ENCODE measurements at regions not wholly inside any gene's neighbourhood (a gene's known extent, or its start where the extent isn't known, plus 50 kb on each side); places are given as distances from the start of the nearest gene placed in this dataset.
"Not testable (repeated sequence)": the region's sequence is repeated elsewhere in the genome, so short reads cannot be mapped to it uniquely, and the experiment has no call there.

GRCh38 chr2:16238001-16238761, 297.8 kb downstream of the MYCN start:
- no peak overlapping the region for H3K27ac Mint-ChIP-seq
- H3K9me3 Mint-ChIP-seq = peaks cover 4 to 10% (median 9%) of the 10 kb centered on the region in 5 donors
- no peak for DNase-seq
- no peaks in the 10 kb centered on the region for H3K36me3 Mint-ChIP-seq
- no peak overlapping the region for H3K27ac ChIP-seq (ENCODE audit: low read depth, low read length)
- H3K4me3 ChIP-seq (ENCODE audit: low read length) = no peak overlapping the region
- H3K36me3 ChIP-seq (ENCODE audit: insufficient read depth, low read length) = no peaks in the 10 kb centered on the region
- CTCF ChIA-PET = no interaction called here
- H3K27me3 ChIP-seq (ENCODE audit: insufficient read depth, low read length, poor library complexity, severe bottlenecking) = no peaks in the 10 kb centered on the region
- peaks cover 0 to 3% of the 10 kb centered on the region in 2 donors for H3K27me3 Mint-ChIP-seq
- POLR2A ChIA-PET = no interaction called here
- H3K4me1 Mint-ChIP-seq = no peaks in the 10 kb centered on the region
- no peaks in the 10 kb centered on the region for H3K4me1 ChIP-seq (ENCODE audit: insufficient read depth, low read length)
- H3K9me3 ChIP-seq (ENCODE audit: low read length) = no peaks in the 10 kb centered on the region
- H3K4me3 Mint-ChIP-seq = no peak overlapping the region

- Histone ChIP-seq H3K27ac (ENCODE audit: low read depth, low read length) (no peak overlapping the region), H3K4me3 (ENCODE audit: low read length) (no peak overlapping the region), H3K4me1 (ENCODE audit: insufficient read depth, low read length) (no peaks in the 10 kb centered on the region), H3K9me3 (ENCODE audit: low read length) (no peaks in the 10 kb centered on the region), H3K27me3 (ENCODE audit: insufficient read depth, low read length, poor library complexity, severe bottlenecking) (no peaks in the 10 kb centered on the region), H3K36me3 (ENCODE audit: insufficient read depth, low read length) (no peaks in the 10 kb centered on the region)
- Mint-ChIP-seq H3K4me3 (no peak overlapping the region), H3K9me3 (peaks cover 4 to 10% (median 9%) of the 10 kb centered on the region in 5 donors), H3K36me3 (no peaks in the 10 kb centered on the region), H3K4me1 (no peaks in the 10 kb centered on the region), H3K27me3 (peaks cover 0 to 3% of the 10 kb centered on the region in 2 donors), H3K27ac (no peak overlapping the region)
- ChIA-PET POLR2A (no interaction called here), CTCF (no interaction called here)
- no peak for DNase-seq
Measured at GRCh38 chr2:16235747-16236146, 295.4 kb downstream of the MYCN start.

GRCh38 chr2:16235291-16235690, 294.9 kb downstream of the MYCN start:
- not testable (repeated sequence) for H3K4me1 Mint-ChIP-seq; H3K27me3 ChIP-seq (ENCODE audit: insufficient read depth, low read length, poor library complexity, severe bottlenecking); H3K36me3 Mint-ChIP-seq

GRCh38 chr2:16228951-16229350, 288.6 kb downstream of the MYCN start:
- H3K4me1 ChIP-seq (ENCODE audit: insufficient read depth, low read length) = no peaks in the 10 kb centered on the region
- H3K27ac ChIP-seq (ENCODE audit: low read depth, low read length) = no peak overlapping the region
- H3K27me3 ChIP-seq (ENCODE audit: insufficient read depth, low read length, poor library complexity, severe bottlenecking) = no peaks in the 10 kb centered on the region
- H3K9me3 ChIP-seq (ENCODE audit: low read length) = no peaks in the 10 kb centered on the region
- Mint-ChIP-seq H3K4me3 (no peak overlapping the region), H3K4me1 (no peaks in the 10 kb centered on the region), H3K36me3 (no peaks in the 10 kb centered on the region), H3K27me3 (no peaks in the 10 kb centered on the region), H3K27ac (no peak overlapping the region), H3K9me3 (peaks cover 0 to 4% (median 0%) of the 10 kb centered on the region in 5 donors)
- no peak overlapping the region for H3K4me3 ChIP-seq (ENCODE audit: low read length)
- no peak for DNase-seq
- POLR2A ChIA-PET = no interaction called here
- CTCF ChIA-PET = no interaction called here
- H3K36me3 ChIP-seq (ENCODE audit: insufficient read depth, low read length) = no peaks in the 10 kb centered on the region

More at GRCh38 chr2:16235291-16235690, 294.9 kb downstream of the MYCN start:
- H3K4me3 ChIP-seq (ENCODE audit: low read length); H3K36me3 ChIP-seq (ENCODE audit: insufficient read depth, low read length); H3K4me1 ChIP-seq (ENCODE audit: insufficient read depth, low read length); H3K9me3 ChIP-seq (ENCODE audit: low read length); CTCF ChIA-PET; H3K27ac Mint-ChIP-seq; DNase-seq; H3K27ac ChIP-seq (ENCODE audit: low read depth, low read length); H3K27me3 Mint-ChIP-seq; POLR2A ChIA-PET; H3K4me3 Mint-ChIP-seq: not testable (repeated sequence)
- peaks cover 4 to 10% (median 9%) of the 10 kb centered on the region in 5 donors for H3K9me3 Mint-ChIP-seq

GRCh38 chr2:16228471-16228870, 288.1 kb downstream of the MYCN start:
- H3K27me3 ChIP-seq (ENCODE audit: insufficient read depth, low read length, poor library complexity, severe bottlenecking) = no peaks in the 10 kb centered on the region
- no peaks in the 10 kb centered on the region for H3K9me3 ChIP-seq (ENCODE audit: low read length)
- no peaks in the 10 kb centered on the region for H3K4me1 ChIP-seq (ENCODE audit: insufficient read depth, low read length)
- no peak overlapping the region for H3K27ac ChIP-seq (ENCODE audit: low read depth, low read length)
- CTCF ChIA-PET = no interaction called here
- no peaks in the 10 kb centered on the region for H3K36me3 ChIP-seq (ENCODE audit: insufficient read depth, low read length)
- H3K4me3 ChIP-seq (ENCODE audit: low read length) = no peak overlapping the region
- H3K4me3 Mint-ChIP-seq = no peak overlapping the region
- H3K27ac Mint-ChIP-seq = no peak overlapping the region
- H3K36me3 Mint-ChIP-seq = no peaks in the 10 kb centered on the region
- no peaks in the 10 kb centered on the region for H3K27me3 Mint-ChIP-seq
- H3K4me1 Mint-ChIP-seq = no peaks in the 10 kb centered on the region
- no peak for DNase-seq
- H3K9me3 Mint-ChIP-seq = peaks cover 0 to 4% (median 0%) of the 10 kb centered on the region in 5 donors
- POLR2A ChIA-PET = no interaction called here

GRCh38 chr2:16227811-16228462, 287.6 kb downstream of the MYCN start:
- no peak for DNase-seq
- H3K4me3 Mint-ChIP-seq = no peak overlapping the region
- no peak overlapping the region for H3K27ac Mint-ChIP-seq
- CTCF ChIA-PET = no interaction called here
- no peaks in the 10 kb centered on the region for H3K27me3 Mint-ChIP-seq
- no peak overlapping the region for H3K27ac ChIP-seq (ENCODE audit: low read depth, low read length)
- H3K36me3 ChIP-seq (ENCODE audit: insufficient read depth, low read length) = no peaks in the 10 kb centered on the region
- H3K27me3 ChIP-seq (ENCODE audit: insufficient read depth, low read length, poor library complexity, severe bottlenecking) = no peaks in the 10 kb centered on the region
- no peak overlapping the region for H3K4me3 ChIP-seq (ENCODE audit: low read length)
- H3K9me3 ChIP-seq (ENCODE audit: low read length) = no peaks in the 10 kb centered on the region
- H3K9me3 Mint-ChIP-seq = peaks cover 0 to 6% (median 0%) of the 10 kb centered on the region in 5 donors
- H3K36me3 Mint-ChIP-seq = no peaks in the 10 kb centered on the region
- no peaks in the 10 kb centered on the region for H3K4me1 Mint-ChIP-seq
- POLR2A ChIA-PET = no interaction called here
- H3K4me1 ChIP-seq (ENCODE audit: insufficient read depth, low read length) = no peaks in the 10 kb centered on the region

- H3K4me1 Mint-ChIP-seq = no peaks in the 10 kb centered on the region
- H3K36me3 ChIP-seq (ENCODE audit: insufficient read depth, low read length) = no peaks in the 10 kb centered on the region
- H3K9me3 ChIP-seq (ENCODE audit: low read length) = no peaks in the 10 kb centered on the region
- no peak for DNase-seq
- H3K4me3 ChIP-seq (ENCODE audit: low read length) = no peak overlapping the region
- no peak overlapping the region for H3K27ac Mint-ChIP-seq
- CTCF ChIA-PET = no interaction called here
- H3K4me1 ChIP-seq (ENCODE audit: insufficient read depth, low read length) = no peaks in the 10 kb centered on the region
- H3K36me3 Mint-ChIP-seq = no peaks in the 10 kb centered on the region
- H3K27me3 Mint-ChIP-seq = no peaks in the 10 kb centered on the region
- no peak overlapping the region for H3K27ac ChIP-seq (ENCODE audit: low read depth, low read length)
- POLR2A ChIA-PET = no interaction called here
- peaks cover 0 to 6% (median 0%) of the 10 kb centered on the region in 5 donors for H3K9me3 Mint-ChIP-seq
- no peak overlapping the region for H3K4me3 Mint-ChIP-seq
- H3K27me3 ChIP-seq (ENCODE audit: insufficient read depth, low read length, poor library complexity, severe bottlenecking) = no peaks in the 10 kb centered on the region
Measured at GRCh38 chr2:16226943-16227664, 286.8 kb downstream of the MYCN start.

GRCh38 chr2:16226381-16226780, 286.0 kb downstream of the MYCN start:
- DNase-seq = no peak
- Mint-ChIP-seq H3K27ac (no peak overlapping the region), H3K4me1 (no peaks in the 10 kb centered on the region), H3K27me3 (no peaks in the 10 kb centered on the region), H3K9me3 (peaks cover 0 to 12% (median 0%) of the 10 kb centered on the region in 5 donors), H3K4me3 (no peak overlapping the region), H3K36me3 (no peaks in the 10 kb centered on the region)
- no peak overlapping the region for H3K4me3 ChIP-seq (ENCODE audit: low read length)
- no peak overlapping the region for H3K27ac ChIP-seq (ENCODE audit: low read depth, low read length)
- no peaks in the 10 kb centered on the region for H3K9me3 ChIP-seq (ENCODE audit: low read length)
- ChIA-PET CTCF (no interaction called here), POLR2A (no interaction called here)
- no peaks in the 10 kb centered on the region for H3K36me3 ChIP-seq (ENCODE audit: insufficient read depth, low read length)
- H3K4me1 ChIP-seq (ENCODE audit: insufficient read depth, low read length) = no peaks in the 10 kb centered on the region
- no peaks in the 10 kb centered on the region for H3K27me3 ChIP-seq (ENCODE audit: insufficient read depth, low read length, poor library complexity, severe bottlenecking)
